ENCODE measurements at regions not wholly inside any gene's neighbourhood (a gene's known extent, or its start where the extent isn't known, plus 50 kb on each side); places are given as distances from the start of the nearest gene placed in this dataset.

GRCh38 chr2:128808462-128809258 lies 490.0 kb upstream of the HS6ST1 start:
- no peak for DNase-seq (ENCODE audit: low read depth, low spot score)

DNA sequence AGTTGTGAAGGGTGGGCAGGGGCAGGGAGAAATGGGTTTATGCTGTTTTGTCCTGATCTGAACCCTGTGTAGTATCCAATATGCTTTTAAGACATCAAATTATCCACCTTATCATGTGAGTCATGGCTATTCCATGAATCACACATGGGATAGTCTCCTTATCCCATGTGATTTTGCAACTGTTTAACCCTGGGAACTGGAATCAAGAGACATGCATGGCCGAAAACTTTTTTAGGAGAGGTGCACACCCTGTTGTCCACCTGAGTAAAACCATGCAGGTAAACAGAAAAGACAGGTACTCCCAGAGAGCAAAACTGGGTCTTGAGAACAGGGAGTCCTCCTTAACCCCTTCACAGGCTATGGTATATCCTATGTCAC lies 490.6 kb upstream of the HS6ST1 start:
- no peak for DNase-seq (ENCODE audit: low read depth, low spot score)

GRCh38 chr2:128809880-128810279 lies 491.2 kb upstream of the HS6ST1 start:
- no peak for DNase-seq (ENCODE audit: low read depth, low spot score)

DNA sequence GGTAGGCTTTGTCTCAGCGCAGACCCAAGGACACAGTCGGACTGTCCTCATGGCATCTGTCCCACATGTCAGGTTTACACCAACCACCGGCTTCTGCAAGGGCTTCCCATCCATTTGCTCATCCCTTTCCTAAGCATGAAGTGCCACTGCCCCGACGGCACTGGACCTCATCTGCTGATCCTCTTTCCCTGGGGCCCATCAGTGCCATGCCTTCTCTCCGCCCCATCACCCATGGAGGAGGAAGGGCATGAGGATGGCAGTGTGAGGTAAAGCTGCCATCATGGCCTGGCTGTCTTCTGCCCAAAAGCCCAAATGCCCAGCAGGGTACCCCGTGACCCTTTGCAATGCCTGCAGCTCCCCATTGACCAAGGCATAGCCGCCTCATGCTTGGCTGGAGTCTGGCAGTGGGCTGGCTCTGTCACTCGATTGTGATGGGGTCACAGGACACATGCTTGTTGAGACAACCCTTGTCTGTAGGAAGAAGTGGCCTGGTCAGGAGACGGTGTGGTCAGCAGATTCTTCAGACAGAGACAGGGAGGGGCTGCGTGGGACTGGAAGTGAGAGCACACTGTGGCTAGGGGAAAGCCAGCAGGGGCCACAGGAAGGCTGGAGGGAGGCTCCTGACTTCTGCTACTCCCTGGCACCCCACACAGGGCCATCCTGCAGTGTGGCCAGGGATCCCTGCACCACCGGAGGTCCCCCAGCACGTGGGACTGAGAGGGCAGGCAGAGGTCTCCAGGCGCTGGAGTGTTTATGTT lies 493.7 kb upstream of the HS6ST1 start:
- no peak for DNase-seq (ENCODE audit: low read depth, low spot score)

DNA sequence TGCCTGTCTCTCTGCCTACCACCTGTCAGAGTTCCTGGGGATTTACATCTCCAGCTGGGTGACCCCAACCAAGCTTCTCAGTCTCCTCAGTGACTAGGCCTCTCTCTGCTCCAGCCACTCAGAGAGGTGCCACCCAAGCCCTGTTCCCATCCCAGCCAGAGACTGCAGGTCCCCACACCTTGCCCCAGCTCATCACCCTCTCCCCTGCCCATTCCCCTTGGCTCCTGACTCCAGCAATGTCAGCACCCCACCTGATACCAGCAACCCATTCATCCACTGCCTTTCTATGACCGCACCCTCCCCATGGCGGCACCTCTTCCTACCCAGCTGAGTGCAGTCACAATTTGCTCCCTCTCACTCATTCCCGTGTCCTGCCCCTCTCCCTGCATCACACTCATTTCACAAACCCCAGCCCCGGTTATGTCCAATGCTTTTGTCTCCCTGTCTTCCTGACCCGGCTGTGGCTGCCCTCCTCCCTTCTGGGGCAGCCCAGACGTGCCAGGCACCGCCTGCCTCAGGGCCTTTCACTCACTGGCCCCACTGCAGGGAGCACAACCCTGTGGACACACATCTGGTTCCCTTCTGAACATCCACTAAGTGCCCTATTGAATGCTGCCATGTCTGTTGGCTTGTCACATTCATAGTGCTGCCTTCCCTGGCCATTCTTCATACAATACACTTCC lies 494.8 kb upstream of the HS6ST1 start:
- no peak for DNase-seq (ENCODE audit: low read depth, low spot score)

DNA sequence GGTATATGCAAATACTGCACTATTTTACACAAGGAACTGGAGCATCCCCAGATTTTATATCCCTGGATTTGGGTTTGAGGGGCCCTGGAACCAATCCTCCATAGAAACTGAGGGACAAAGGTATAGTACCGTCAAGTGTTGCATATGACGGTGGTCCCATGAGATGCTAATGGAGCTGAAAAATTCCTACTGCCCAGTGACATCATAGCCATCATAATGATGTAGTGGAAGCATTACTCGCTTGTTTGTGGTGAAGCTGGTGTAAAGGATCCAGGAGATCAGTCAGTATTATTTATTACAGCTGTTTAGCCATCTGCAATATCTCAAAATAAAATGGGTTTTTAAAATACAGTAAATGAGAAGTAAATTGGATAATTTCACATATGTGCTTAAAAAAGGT lies 496.6 kb upstream of the HS6ST1 start:
- DNase-seq (ENCODE audit: low read depth, low spot score) = no peak

DNA sequence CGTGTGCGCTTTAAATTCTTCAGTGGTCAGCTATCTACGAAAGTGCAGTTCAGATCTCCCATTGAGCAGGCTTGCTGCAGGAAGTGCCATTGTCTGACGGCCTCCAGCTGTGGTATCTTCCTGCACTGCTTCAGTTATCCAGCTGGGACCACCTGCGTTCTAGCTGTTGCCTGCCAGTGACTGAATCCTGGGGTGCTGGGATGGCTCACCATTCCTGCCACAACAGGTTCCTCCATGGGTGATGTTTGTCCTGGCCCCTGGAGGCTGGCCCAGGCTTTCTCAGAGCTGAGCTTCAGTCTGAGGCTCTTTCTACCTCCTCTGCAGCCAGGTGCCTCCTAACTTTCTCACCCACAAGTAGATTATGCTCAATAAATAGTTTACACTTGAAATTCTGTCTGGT lies 498.5 kb upstream of the HS6ST1 start:
- DNase-seq (ENCODE audit: low read depth, low spot score) = no peak

- no peak for DNase-seq (ENCODE audit: low read depth, low spot score)
Observed at GRCh38 chr2:128817813-128818212, 499.1 kb upstream of the HS6ST1 start.

DNA sequence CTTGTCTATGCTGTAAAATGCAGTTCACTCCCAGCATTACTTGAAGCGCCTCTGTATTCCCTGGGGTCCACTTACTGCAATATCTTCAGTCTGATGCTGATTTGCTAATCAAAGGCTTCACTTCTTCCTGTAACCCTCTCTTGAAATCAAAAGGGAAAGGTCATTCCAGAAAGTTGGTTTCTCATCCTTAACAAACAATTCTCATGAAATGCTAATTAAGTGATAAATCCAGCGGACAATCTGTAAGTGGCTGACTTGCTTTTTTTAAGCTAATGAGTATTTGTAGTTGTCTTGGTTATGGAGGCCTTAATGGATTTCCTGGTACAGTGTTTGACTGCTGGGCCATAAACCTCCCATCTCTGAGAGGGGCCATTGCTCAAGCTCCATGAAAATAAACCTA lies 499.6 kb upstream of the HS6ST1 start:
- DNase-seq (ENCODE audit: low read depth, low spot score) = no peak

DNA sequence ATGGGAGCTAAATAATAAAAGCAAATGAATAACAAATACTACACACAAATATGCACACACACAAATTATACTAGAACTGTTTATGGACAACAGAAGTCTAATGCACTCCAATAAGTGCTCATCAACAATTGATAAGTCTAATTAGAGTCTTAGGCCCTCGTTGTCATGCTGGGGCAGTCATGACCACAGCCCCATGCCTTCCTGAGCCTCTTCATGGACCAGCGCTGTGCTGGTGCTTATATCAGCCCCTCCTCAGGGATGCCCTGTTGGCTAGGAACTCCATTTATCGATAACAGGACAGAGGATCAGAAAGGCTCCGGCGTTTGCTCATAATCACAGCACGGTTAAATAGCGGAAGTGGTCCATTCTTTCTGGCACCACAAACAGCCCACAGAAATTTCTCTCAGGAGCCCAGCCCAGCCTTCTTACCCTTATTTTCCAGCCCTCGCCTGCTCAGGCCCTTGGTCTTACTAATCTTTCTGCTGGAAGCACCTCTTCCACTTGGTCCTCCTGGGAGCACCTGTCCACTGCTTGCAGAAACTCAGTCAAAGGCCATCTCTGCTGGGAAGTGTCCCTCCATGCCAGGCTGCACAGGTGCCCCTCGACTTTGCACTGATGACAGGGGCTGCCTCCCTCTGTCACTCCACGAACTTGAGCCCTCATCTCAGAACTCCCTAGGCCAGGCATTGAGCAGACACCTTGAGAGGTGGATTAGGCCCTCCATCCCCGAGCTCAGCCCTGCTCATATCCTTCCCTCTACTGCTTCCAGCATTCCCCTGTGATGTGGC lies 500.2 kb upstream of the HS6ST1 start:
- no peak for DNase-seq (ENCODE audit: low read depth, low spot score)

DNA sequence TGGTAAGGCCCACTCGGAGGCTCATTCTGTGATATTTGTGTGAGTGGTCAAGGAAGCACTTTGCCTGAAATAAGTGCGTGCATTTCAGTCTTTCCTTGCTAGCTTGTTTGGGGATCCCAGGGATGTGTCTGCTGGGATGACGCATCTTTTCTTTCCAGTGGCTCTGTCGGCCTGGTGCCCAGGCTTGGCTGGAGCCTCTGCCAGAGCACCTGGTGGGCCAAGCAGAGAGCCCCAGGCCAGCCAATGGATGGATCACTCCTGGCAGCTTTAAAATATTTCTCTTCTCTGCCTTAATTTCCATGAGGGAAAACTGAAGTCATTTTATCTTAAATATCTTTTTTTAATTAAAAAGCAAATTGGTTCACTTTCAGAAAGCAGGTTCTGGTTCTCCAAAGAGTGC lies 501.8 kb upstream of the HS6ST1 start:
- no peak for DNase-seq (ENCODE audit: low read depth, low spot score)

DNA sequence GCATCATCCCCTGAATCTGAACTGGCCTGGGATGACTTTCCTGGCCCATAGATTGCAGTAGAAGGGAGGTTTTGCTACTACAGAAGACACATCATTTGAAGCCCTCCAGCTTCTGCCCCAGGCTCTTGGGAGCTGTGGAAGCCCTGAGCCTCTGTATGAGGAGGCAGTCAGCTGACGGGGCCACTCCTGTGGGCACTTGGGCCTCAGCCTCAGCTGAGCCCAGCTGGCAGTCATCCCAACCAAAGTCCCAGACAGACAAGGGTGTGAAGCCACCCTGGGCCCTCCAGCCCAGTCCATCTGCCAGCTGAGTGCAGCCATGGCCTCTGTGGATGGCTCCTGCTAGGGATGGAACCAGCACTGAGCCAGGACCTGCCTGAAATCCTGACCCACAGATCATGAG lies 502.3 kb upstream of the HS6ST1 start:
- DNase-seq (ENCODE audit: low read depth, low spot score) = no peak

- no peak for DNase-seq (ENCODE audit: low read depth, low spot score)
Observed at GRCh38 chr2:128832946-128833663, 514.4 kb upstream of the HS6ST1 start.

DNA sequence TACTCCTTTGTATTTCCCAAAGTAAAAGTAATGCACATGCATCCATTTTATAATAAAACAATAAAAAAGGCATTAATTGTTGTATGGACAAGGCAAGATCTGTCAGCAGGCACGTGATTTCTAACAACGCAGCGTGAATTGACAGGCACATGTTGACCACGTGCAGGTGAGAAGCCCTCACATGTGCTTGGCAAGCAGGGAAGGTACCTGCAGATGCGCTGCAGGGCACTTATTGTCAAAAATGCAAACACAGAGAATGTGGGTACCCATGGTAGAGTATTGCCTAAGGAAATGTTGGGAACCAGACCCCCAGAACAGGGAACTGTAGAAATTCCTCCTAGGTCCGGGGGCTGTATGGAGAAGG lies 515.0 kb upstream of the HS6ST1 start:
- DNase-seq (ENCODE audit: low read depth, low spot score) = no peak

DNA sequence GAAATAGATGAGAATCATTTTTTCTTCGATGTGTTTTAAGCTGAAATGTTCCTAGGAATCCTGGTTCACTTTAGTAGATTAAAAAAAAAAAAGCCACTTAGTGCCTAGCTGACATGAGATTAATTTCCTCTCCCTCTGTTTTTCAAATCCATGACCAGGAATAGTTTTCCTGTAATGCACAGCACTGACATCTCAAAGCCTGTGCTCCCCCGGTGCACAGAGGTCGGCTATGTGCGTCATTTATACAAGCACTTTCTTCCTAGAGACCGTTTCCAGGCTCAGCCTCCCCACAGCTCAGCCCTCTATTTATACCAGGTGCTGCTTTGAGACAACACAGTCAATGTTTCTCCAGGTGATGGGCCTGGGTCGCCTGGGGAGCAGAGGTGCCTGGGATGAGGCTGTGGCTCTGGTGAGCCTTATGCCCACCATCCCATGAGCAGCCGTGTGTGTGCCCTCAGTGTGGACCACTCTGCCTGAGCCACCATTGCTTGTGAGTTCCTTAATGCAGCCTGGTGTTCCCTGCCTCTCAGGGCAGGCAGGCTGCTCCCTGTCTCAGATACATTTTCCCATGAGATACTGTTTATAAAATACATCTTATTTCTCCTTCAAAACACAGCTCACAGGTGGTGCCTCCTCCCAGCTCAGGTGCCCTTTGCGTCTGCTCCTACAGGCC lies 515.7 kb upstream of the HS6ST1 start:
- DNase-seq (ENCODE audit: low read depth, low spot score) = no peak

- DNase-seq (ENCODE audit: low read depth, low spot score) = no peak
Observed at GRCh38 chr2:128834880-128835252, 516.2 kb upstream of the HS6ST1 start.

DNA sequence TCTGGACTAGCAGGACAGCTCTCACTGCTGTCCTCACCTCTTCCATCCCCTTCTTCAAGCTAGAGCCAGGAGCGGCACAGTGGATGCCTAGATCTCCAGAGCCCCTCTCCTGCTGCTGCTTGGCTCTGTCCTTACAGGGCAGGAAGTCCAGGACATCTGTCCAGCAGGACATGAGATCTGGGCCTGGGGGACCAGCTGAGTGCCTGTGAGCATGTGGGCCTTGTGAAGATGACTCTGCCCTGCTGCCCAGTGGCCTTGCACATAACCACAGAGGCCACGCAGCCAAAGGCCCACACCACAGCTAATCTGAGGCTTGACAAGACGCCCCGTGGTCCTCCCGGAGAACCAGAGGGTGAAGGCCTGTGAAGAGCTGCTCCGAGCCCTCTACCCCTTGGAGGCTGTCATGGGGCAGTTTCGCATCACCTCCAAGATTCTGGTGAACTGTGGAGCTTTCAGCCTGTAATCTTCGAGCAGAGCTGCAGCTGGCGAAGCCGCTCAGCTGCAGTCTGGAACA lies 516.7 kb upstream of the HS6ST1 start:
- DNase-seq (ENCODE audit: low read depth, low spot score) = no peak

GRCh38 chr2:128835974-128836373 lies 517.3 kb upstream of the HS6ST1 start:
- DNase-seq (ENCODE audit: low read depth, low spot score) = no peak

DNA sequence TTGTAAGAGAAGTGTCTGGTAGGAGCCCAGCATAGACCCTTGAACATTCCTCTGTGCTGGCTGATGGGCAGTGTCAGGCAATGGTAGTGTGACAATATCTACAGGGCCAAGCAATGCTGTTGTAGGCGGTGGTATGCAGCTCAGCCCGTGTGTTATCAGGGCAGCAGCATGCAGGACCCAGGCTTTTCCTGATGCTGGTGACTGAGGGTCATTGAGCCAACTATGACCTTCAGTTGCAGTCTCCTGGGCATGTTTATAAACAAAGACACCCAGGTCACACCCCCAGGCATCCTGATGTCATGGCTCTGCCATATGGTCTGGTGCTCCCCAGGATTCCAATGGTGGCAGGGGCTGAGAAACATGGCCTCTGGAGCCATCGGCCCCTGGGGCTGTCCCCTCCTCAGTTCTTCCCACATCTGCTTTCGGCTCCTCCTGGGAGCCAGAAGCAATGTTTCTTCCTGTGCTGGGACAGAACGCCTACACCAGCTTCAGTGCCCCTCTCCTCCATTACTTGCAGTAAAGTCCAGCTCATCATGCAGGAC lies 518.0 kb upstream of the HS6ST1 start:
- no peak for DNase-seq (ENCODE audit: low read depth, low spot score)

DNA sequence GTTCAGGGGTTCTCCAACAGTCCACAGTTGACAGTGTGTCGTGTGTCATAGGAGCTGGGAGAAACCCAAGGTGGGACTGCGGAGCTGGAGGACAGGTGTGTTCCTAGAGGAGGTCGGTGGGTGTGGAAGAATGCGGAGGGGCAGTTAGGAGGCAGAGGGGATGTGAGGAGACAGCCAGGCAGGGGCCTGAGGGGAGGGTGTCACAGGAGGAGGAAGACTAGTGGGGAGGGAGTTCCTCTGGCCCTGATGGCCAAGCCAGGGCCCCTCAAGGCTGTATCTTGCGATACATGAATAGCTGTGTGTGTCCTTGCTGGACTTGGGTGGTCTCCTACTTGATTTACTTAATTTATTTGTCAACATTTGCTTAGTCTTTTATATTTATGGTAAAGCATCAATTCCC lies 519.6 kb upstream of the HS6ST1 start:
- no peak for DNase-seq (ENCODE audit: low read depth, low spot score)
